A549 (cell line): ENCODE measurements at regions not wholly inside any gene's neighbourhood (a gene's known extent, or its start where the extent isn't known, plus 50 kb on each side); places are given as distances from the start of the nearest gene placed in this dataset.

Experiments
- ATAC-seq, 2 experiments: fragments of 200-7000 bp in 1 of 2; fragments of >200 bp in 1 of 2; cut with Nextera tagmentation in 1 of 2; cut with Tn5 transposase in 1 of 2; 3 replicates each; pipeline versions ENCODE4 v1.8.0 to v1.9.1; 2018 to 2020; ENCODE audit warnings: mild to moderate bottlenecking in 1 of 2, moderate library complexity in 1 of 2
- CTCF ChIA-PET: fragments of 300-600 bp; sonication (Branson Sonifier 250); formaldehyde crosslinking; extraction: SDS; loops from one replicate; lab custom pipeline; 2021; ENCODE audit warnings: antibody characterized with exemption, inconsistent platforms; lab: Yijun Ruan, JAX
- POLR2A ChIA-PET: fragments of 350-600 bp; formaldehyde crosslinking; extraction: SDS; loops from one replicate; lab custom pipeline; 2021; ENCODE audit warnings: antibody characterized with exemption, inconsistent platforms; lab: Yijun Ruan, JAX
- DNase-seq, 2 experiments: peaks; one replicate each; pipeline versions ENCODE4 v3.0.0 to v3.0.0-alpha.2; 2011 to 2016; ENCODE audit warnings: low read depth in 1 of 2, low spot score in 1 of 2
- FAIRE-seq: peaks from 2 replicates; lab custom pipeline; 2011; peaks lifted over from hg19 to GRCh38; lab: Jason Lieb, UNC
- H3K27ac ChIP-seq, 2 experiments: fragments of >200 bp; sonication (Bioruptor Twin); formaldehyde crosslinking; 3 replicates each; pipeline ENCODE4 v1.5.1; 2016 to 2017
- H3K4me1 ChIP-seq: fragments of >200 bp; sonication (Bioruptor Twin); formaldehyde crosslinking; 3 replicates; pipeline ENCODE4 v1.6.1; 2016
- H3K4me2 ChIP-seq: fragments of >200 bp; sonication (Bioruptor Twin); formaldehyde crosslinking; 3 replicates; pipeline ENCODE4 v1.6.1; 2016
- H3K4me3 ChIP-seq: fragments of >200 bp; sonication (Bioruptor Twin); formaldehyde crosslinking; 3 replicates; pipeline ENCODE4 v1.5.1; 2016
- H3K9me3 ChIP-seq: fragments of >200 bp; sonication (Bioruptor Twin); formaldehyde crosslinking; 3 replicates; pipeline ENCODE4 v1.6.1; 2016
- BHLHE40 ChIP-seq: IDR thresholded peaks from 2 replicates; pipeline ENCODE4 v1.6.1; 2012; ENCODE audit warnings: low read depth, low read length, inconsistent platforms
- CHD2 ChIP-seq: fragments of 150-350 bp; IDR thresholded peaks from 2 replicates; pipeline ENCODE4 v1.6.1; 2014; ENCODE audit warnings: low read length; ENCODE audit not compliant: partially characterized antibody
- EP300 ChIP-seq, 2 experiments: fragments of >200 bp; sonication (Bioruptor Twin); formaldehyde crosslinking; IDR thresholded peaks; 2 replicates in 1 of 2; 3 replicates in 1 of 2; pipeline ENCODE4 v1.6.1; 2016 to 2017
- ESRRA ChIP-seq: fragments of 150-350 bp; IDR thresholded peaks from 2 replicates; pipeline ENCODE4 v1.6.1; 2014; ENCODE audit warnings: mild to moderate bottlenecking, low read length, borderline replicate concordance
- FOSL2 ChIP-seq, 2 experiments: fragments of 450-650 bp in 1 of 2; fragments of >200 bp in 1 of 2; sonication (Bioruptor Twin) in 1 of 2; formaldehyde crosslinking; IDR thresholded peaks; 2 replicates each; pipeline versions ENCODE4 v1.5.0 to v1.6.1; 2016 to 2020; ENCODE audit warnings: mild to moderate bottlenecking in 1 of 2, moderate library complexity in 1 of 2
- FOXS1 ChIP-seq: fragments of 250-450 bp; sonication (Bioruptor Pico); IDR thresholded peaks from 2 replicates; pipeline ENCODE4 v1.5.0; 2020; ENCODE audit warnings: mild to moderate bottlenecking, moderate library complexity
- HMGXB4 ChIP-seq: fragments of 250-450 bp; sonication (Bioruptor Pico); IDR thresholded peaks from 2 replicates; pipeline ENCODE4 v1.5.0; 2021; ENCODE audit warnings: mild to moderate bottlenecking, moderate library complexity, borderline replicate concordance
- KDM1A ChIP-seq: fragments of 200-600 bp; sonication (generic); IDR thresholded peaks from 2 replicates; pipeline ENCODE4 v1.6.1; 2016; ENCODE audit warnings: low read depth, mild to moderate bottlenecking
- MAFK ChIP-seq: fragments of 450-650 bp; IDR thresholded peaks from 2 replicates; pipeline ENCODE4 v1.6.1; 2014; ENCODE audit not compliant: partially characterized antibody
- NFE2L2 ChIP-seq: fragments of 150-350 bp; conservative IDR thresholded peaks from 2 replicates; pipeline ENCODE4 v1.6.1; 2014; ENCODE audit warnings: low read length
- NPAS2 ChIP-seq: fragments of 250-450 bp; sonication (Bioruptor Pico); IDR thresholded peaks from 2 replicates; pipeline ENCODE4 v1.8.0; 2022; ENCODE audit warnings: mild to moderate bottlenecking, moderate library complexity, borderline replicate concordance
- NR3C1 ChIP-seq: fragments of >200 bp; sonication (Bioruptor Twin); formaldehyde crosslinking; IDR thresholded peaks from 3 replicates; pipeline ENCODE4 v1.6.1; 2017
- PHF8 ChIP-seq: fragments of 200-600 bp; sonication (generic); IDR thresholded peaks from 2 replicates; pipeline ENCODE4 v1.6.1; 2016; ENCODE audit warnings: low read depth, mild to moderate bottlenecking, antibody characterized with exemption, moderate library complexity, borderline replicate concordance
- POLR2A ChIP-seq: IDR thresholded peaks from 2 replicates; pipeline ENCODE4 v1.6.1; 2012; ENCODE audit warnings: mild to moderate bottlenecking, low read length
- RARB ChIP-seq: fragments of 250-450 bp; sonication (Bioruptor Pico); IDR thresholded peaks from 2 replicates; pipeline ENCODE4 v1.8.0; 2021; ENCODE audit warnings: mild to moderate bottlenecking, moderate library complexity
- RCOR1 ChIP-seq: fragments of 150-350 bp; IDR thresholded peaks from 2 replicates; pipeline ENCODE4 v1.6.1; 2014; ENCODE audit warnings: antibody characterized with exemption, low read length, low read depth
- RNF2 ChIP-seq: fragments of 200-600 bp; sonication (generic); IDR thresholded peaks from 2 replicates; pipeline ENCODE4 v1.6.1; 2016; ENCODE audit warnings: low read depth, mild to moderate bottlenecking, antibody characterized with exemption, moderate library complexity, borderline replicate concordance
- SMC3 ChIP-seq: fragments of >200 bp; sonication (Bioruptor Twin); formaldehyde crosslinking; IDR thresholded peaks from 3 replicates; pipeline ENCODE4 v1.6.1; 2018; ENCODE audit warnings: inconsistent platforms
- TP53 ChIP-seq: fragments of 250-450 bp; sonication (Bioruptor Pico); IDR thresholded peaks from 2 replicates; pipeline ENCODE4 v1.5.0; 2021; ENCODE audit warnings: mild to moderate bottlenecking, moderate library complexity
- USF2 ChIP-seq: fragments of 450-650 bp; IDR thresholded peaks from 2 replicates; pipeline ENCODE4 v1.6.1; 2014; ENCODE audit warnings: antibody characterized with exemption
- ZC3H11A ChIP-seq: fragments of 450-650 bp; IDR thresholded peaks from 2 replicates; pipeline ENCODE4 v1.6.1; 2014; ENCODE audit warnings: antibody characterized with exemption, mild to moderate bottlenecking
- ZFP36 ChIP-seq: fragments of 450-650 bp; IDR thresholded peaks from 2 replicates; pipeline ENCODE4 v1.6.1; 2014; ENCODE audit warnings: borderline replicate concordance; ENCODE audit not compliant: partially characterized antibody
- ZNF302 ChIP-seq: fragments of 250-450 bp; sonication (Bioruptor Pico); IDR thresholded peaks from 2 replicates; pipeline ENCODE4 v1.9.0; 2021; ENCODE audit warnings: inconsistent platforms, mild to moderate bottlenecking, moderate library complexity
- WGBS: methylation state at CpG from one replicate; pipeline ENCODE4 v1.1.6; 2017; ENCODE audit errors: missing lambda C conversion rate; 5-methylcytosine and 5-hydroxymethylcytosine counted together
- TF ChIP-seq, protein P1 (sequence below): fragments of 200-600 bp; sonication (generic); IDR thresholded peaks from 2 replicates; pipeline ENCODE4 v1.6.1; 2016; ENCODE audit warnings: antibody characterized with exemption, mild to moderate bottlenecking, moderate library complexity
- TF ChIP-seq, protein P2 (sequence below): fragments of >200 bp; sonication (Bioruptor Twin); formaldehyde crosslinking; IDR thresholded peaks from 2 replicates; pipeline ENCODE4 v1.6.1; 2016
- TF ChIP-seq, protein P3 (sequence below): IDR thresholded peaks from 2 replicates; pipeline ENCODE4 v1.6.1; 2012; ENCODE audit warnings: low read depth, borderline replicate concordance
- TF ChIP-seq, protein P4 (sequence below): fragments of 150-350 bp; IDR thresholded peaks from 2 replicates; pipeline ENCODE4 v1.6.1; 2014; ENCODE audit warnings: low read depth, mild to moderate bottlenecking, low read length
- TF ChIP-seq, protein P5 (sequence below): fragments of >200 bp; sonication (Bioruptor Twin); formaldehyde crosslinking; IDR thresholded peaks from 3 replicates; pipeline ENCODE4 v1.5.1; 2016

DNA sequence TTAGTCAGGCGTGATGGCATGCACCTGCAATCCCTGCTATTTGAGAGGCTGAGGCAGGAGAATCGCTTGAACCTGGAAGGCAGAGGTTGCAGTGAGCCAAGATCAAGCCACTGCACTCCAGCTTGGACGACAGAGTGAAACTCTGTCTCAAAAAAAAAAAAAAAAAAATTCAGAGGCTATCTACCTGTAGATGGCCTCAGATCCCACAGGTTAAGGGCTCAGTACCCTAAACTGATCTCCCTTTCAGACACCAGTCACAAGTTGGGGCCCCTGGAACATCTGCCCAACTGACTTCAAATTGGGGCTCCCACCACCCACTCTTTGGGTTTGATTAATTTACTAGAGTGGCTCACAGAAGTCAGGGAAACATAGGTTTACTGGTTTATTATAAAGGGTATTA lies 65.4 kb upstream of the ERCC6L2 start:
- H3K27ac ChIP-seq, result no peak overlapping the region
- DNase-seq (no peak), FAIRE-seq (no peak), ATAC-seq (no peak)
- WGBS, result 19% methylated on average over 3 of the region's 3 CpGs
- TF ChIP-seq RARB (CRISPR knock-in tag) (no peak), ZC3H11A (no peak), ESRRA (no peak), TP53 (CRISPR knock-in tag) (no peak), BHLHE40 (no peak), NFE2L2 (no peak), EP300 (IDR thresholded peaks at IDR 0.05) (no peak), FOSL2 (IDR thresholded peaks at IDR 0.05) (no peak), FOSL2 (CRISPR knock-in tag; IDR thresholded peaks at IDR 0.05) (no peak), NR3C1 (no peak), HMGXB4 (CRISPR knock-in tag) (no peak), NPAS2 (CRISPR knock-in tag) (no peak), SMC3 (no peak), ZNF302 (CRISPR knock-in tag) (no peak), RNF2 (no peak)
- TF ChIP-seq, protein P1, sequence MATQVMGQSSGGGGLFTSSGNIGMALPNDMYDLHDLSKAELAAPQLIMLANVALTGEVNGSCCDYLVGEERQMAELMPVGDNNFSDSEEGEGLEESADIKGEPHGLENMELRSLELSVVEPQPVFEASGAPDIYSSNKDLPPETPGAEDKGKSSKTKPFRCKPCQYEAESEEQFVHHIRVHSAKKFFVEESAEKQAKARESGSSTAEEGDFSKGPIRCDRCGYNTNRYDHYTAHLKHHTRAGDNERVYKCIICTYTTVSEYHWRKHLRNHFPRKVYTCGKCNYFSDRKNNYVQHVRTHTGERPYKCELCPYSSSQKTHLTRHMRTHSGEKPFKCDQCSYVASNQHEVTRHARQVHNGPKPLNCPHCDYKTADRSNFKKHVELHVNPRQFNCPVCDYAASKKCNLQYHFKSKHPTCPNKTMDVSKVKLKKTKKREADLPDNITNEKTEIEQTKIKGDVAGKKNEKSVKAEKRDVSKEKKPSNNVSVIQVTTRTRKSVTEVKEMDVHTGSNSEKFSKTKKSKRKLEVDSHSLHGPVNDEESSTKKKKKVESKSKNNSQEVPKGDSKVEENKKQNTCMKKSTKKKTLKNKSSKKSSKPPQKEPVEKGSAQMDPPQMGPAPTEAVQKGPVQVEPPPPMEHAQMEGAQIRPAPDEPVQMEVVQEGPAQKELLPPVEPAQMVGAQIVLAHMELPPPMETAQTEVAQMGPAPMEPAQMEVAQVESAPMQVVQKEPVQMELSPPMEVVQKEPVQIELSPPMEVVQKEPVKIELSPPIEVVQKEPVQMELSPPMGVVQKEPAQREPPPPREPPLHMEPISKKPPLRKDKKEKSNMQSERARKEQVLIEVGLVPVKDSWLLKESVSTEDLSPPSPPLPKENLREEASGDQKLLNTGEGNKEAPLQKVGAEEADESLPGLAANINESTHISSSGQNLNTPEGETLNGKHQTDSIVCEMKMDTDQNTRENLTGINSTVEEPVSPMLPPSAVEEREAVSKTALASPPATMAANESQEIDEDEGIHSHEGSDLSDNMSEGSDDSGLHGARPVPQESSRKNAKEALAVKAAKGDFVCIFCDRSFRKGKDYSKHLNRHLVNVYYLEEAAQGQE, result no peak
- TF ChIP-seq, protein P2, sequence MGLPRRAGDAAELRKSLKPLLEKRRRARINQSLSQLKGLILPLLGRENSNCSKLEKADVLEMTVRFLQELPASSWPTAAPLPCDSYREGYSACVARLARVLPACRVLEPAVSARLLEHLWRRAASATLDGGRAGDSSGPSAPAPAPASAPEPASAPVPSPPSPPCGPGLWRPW, result no peak
- TF ChIP-seq, protein P3, sequence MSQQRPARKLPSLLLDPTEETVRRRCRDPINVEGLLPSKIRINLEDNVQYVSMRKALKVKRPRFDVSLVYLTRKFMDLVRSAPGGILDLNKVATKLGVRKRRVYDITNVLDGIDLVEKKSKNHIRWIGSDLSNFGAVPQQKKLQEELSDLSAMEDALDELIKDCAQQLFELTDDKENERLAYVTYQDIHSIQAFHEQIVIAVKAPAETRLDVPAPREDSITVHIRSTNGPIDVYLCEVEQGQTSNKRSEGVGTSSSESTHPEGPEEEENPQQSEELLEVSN, result no peak
- ChIA-PET CTCF (interaction anchor here (0.6 to 0.7 kb wide), 2 partner anchors 259 to 660 kb away, joined by 3 read pairs; no protein-coding TSS in a partner anchor), POLR2A (no interaction called here)
- no peaks in the 10 kb centered on the region for H3K9me3 ChIP-seq
- H3K4me3 ChIP-seq, result no peak overlapping the region
- H3K4me1 ChIP-seq, result peaks cover 17% of the 10 kb centered on the region
- H3K4me2 ChIP-seq, result no peak overlapping the region

DNA sequence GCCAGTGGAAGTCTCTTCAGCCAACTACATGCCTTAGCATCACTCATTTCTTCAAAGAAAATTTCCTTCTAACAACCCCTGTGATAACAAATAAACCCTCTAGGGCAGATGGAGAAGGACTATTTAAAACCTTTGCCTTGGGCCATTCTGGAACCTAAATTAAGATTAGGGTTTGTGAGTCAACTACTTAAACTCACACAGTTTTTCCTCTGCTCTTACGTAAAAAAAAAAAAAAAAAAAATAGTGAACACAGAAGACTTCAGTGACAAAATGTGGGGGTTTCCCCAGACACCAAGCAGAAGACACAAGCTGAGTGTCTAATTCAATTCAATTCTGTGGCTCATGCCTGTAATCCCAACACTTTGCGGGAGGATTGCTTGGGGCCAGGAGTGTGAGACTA lies 65.8 kb upstream of the ERCC6L2 start:
- no peak for FAIRE-seq
- TF ChIP-seq ZFP36, result no peak
- no peak for TF ChIP-seq USF2
- TF ChIP-seq, protein P4, sequence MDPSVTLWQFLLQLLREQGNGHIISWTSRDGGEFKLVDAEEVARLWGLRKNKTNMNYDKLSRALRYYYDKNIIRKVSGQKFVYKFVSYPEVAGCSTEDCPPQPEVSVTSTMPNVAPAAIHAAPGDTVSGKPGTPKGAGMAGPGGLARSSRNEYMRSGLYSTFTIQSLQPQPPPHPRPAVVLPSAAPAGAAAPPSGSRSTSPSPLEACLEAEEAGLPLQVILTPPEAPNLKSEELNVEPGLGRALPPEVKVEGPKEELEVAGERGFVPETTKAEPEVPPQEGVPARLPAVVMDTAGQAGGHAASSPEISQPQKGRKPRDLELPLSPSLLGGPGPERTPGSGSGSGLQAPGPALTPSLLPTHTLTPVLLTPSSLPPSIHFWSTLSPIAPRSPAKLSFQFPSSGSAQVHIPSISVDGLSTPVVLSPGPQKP, result no peak
- TF ChIP-seq, protein P2, result no peak
- no peak for TF ChIP-seq EP300 (IDR thresholded peaks at IDR 0.05)
- no peak for TF ChIP-seq CHD2
- TF ChIP-seq MAFK, result no peak
- TF ChIP-seq PHF8, result no peak
- TF ChIP-seq ESRRA, result no peak
- no peak for TF ChIP-seq KDM1A
- no peak for TF ChIP-seq RCOR1
- TF ChIP-seq, protein P5, sequence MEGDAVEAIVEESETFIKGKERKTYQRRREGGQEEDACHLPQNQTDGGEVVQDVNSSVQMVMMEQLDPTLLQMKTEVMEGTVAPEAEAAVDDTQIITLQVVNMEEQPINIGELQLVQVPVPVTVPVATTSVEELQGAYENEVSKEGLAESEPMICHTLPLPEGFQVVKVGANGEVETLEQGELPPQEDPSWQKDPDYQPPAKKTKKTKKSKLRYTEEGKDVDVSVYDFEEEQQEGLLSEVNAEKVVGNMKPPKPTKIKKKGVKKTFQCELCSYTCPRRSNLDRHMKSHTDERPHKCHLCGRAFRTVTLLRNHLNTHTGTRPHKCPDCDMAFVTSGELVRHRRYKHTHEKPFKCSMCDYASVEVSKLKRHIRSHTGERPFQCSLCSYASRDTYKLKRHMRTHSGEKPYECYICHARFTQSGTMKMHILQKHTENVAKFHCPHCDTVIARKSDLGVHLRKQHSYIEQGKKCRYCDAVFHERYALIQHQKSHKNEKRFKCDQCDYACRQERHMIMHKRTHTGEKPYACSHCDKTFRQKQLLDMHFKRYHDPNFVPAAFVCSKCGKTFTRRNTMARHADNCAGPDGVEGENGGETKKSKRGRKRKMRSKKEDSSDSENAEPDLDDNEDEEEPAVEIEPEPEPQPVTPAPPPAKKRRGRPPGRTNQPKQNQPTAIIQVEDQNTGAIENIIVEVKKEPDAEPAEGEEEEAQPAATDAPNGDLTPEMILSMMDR, result no peak
- TF ChIP-seq ZC3H11A, result no peak
- no peak for TF ChIP-seq FOXS1 (CRISPR knock-in tag)
- TF ChIP-seq POLR2A, result no peak

More for the DNA sequence above, 65.8 kb upstream of the ERCC6L2 start:
- Histone ChIP-seq H3K4me2 (no peak overlapping the region), H3K4me1 (peaks cover 12% of the 10 kb centered on the region), H3K4me3 (no peak overlapping the region), H3K27ac (no peak overlapping the region), H3K9me3 (no peaks in the 10 kb centered on the region)
- POLR2A ChIA-PET, result no interaction called here
- 79% methylated on average over 2 of the region's 2 CpGs for WGBS
- DNase-seq (no peak), ATAC-seq (no peak)
- CTCF ChIA-PET, result interaction anchor here (0.6 to 0.7 kb wide), 2 partner anchors 260 to 659 kb away, joined by 3 read pairs; no protein-coding TSS in a partner anchor
